ENCODE measurements at regions not wholly inside any gene's neighbourhood (a gene's known extent, or its start where the extent isn't known, plus 50 kb on each side); places are given as distances from the start of the nearest gene placed in this dataset.

GRCh38 chr12:30151831-30152230 is 368.1 kb upstream of the TMTC1 start:
- DNase-seq (ENCODE audit: low spot score): no peak

DNA sequence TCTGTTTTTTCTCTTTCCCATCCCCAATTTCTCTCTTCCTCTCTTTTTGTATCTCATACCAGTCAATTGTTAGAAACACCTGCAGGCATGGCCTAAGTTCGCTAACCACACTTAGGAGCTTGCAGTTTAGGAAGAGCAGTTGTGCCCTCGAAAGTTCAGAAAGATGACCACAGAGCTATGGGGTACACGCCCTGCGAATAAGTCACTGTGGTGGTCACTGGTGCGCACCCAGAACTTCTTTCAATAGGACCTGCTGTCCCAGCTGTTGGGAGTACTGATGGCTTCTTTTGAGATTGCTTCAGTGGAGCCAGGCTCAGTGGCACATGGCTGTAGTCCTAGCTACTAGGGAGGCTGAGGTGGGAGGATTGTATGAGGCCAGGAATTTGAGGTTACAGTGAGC is 362.8 kb upstream of the TMTC1 start:
- no peak for DNase-seq (ENCODE audit: low spot score)

- no peak for DNase-seq (ENCODE audit: low spot score)
Measured at GRCh38 chr12:30145684-30146032, 361.9 kb upstream of the TMTC1 start.

DNA sequence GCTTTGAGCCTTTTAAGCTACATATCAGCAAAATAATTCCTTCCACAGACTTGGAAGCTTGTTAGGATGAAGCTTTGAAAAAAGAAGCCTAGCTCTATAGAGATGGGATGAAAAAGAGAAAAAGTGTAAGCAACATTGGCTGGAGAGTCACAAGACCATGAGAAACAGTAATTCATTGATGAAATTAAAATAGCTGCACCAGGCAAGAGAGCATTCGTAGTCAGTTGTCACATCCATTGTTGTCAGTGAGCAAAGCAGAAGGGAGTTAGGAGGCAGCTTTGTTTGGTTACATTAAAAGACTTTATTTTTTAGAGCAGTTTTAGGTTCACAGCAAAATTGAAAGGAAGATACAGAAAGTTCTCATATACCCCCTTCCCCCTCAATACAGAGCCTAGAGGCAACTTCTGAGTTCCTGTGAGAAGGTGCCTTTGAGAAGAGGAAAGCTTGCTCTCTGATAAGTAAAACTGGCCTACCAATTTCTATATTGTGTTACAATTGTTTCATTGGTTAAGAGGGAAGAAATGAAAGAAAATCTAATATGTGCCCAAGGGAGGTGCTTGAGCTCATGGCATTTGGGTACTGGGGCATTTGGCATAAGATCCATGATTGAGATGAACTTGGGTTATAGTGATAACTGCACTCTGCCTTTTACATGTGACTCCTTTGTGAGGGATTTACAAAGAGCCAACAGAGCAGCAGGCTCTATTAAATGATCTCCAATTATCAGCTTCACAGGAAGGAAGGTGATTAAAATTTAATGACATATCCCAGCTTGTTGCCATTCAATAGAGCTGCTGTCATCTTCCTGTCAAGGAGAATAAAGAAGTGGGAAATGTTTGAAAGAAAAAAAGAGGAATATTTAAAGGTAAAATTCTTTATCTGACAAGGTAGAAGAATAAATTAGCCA is 361.3 kb upstream of the TMTC1 start:
- no peak for DNase-seq (ENCODE audit: low spot score)

DNA sequence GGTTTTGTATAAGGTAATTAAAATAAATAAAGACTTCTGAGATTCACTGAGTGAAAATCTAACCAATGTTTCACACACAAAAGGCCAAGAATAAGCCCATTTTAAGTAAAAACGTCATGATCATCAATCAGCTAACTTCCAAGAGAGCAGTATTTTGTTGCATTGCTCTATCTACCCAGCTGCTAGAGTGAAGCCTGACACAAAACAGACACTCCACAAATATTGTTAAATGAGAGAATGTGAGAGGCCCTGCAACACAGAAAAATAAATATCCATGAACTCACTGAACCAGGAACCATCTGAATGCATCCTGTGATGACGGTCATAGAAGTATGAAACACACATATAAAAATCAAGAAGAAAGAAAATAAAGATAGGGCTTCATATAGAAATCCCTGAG is 358.6 kb upstream of the TMTC1 start:
- DNase-seq (ENCODE audit: low spot score): no peak

- no peak for DNase-seq (ENCODE audit: low spot score)
Measured at GRCh38 chr12:30138483-30138882, 354.7 kb upstream of the TMTC1 start.

GRCh38 chr12:30136696-30137095 is 353.0 kb upstream of the TMTC1 start:
- DNase-seq (ENCODE audit: low spot score): no peak

GRCh38 chr12:30135776-30136175 is 352.0 kb upstream of the TMTC1 start:
- DNase-seq (ENCODE audit: low spot score): no peak

DNA sequence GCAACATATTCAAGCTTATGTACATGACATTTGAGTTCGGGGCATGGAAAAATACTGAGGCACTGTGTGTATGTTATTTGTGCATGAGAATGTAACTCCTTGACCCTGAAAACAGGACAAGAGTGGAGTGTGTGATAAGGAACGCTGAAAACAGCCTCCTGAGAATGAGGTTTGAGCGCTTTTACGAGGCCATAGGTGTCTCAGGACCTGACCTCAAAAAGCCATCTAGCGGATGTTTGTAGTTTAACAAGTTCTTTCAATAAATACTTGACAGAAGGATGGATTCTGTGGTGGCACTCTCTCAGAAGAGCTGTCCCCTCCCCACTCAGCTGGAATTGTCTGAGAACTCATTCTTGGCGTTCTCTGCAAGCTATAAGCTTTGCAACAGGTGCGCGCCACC is 350.5 kb upstream of the TMTC1 start:
- no peak for DNase-seq (ENCODE audit: low spot score)

GRCh38 chr12:30126944-30127343 is 343.2 kb upstream of the TMTC1 start:
- no peak for DNase-seq (ENCODE audit: low spot score)

GRCh38 chr12:30120522-30120921 is 336.8 kb upstream of the TMTC1 start:
- no peak for DNase-seq (ENCODE audit: low spot score)

DNA sequence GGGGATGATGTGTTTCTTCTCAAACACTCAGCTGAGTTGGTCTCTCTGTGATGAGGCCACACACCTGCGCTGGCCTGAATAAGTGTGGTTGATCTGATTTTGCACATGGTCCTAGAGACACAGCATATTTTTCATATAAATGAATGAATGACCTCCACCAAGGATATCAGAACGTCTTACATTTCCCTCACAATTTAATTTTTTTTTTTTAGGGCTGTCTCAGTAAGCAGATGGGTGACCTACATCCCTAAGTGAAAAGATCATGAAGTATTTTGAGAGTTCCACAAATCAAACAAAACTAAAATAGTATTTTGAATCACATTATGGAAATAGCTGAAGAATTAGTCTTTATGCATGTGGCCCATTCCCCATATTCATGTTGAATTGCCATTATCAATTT is 333.7 kb upstream of the TMTC1 start:
- no peak for DNase-seq (ENCODE audit: low spot score)

DNA sequence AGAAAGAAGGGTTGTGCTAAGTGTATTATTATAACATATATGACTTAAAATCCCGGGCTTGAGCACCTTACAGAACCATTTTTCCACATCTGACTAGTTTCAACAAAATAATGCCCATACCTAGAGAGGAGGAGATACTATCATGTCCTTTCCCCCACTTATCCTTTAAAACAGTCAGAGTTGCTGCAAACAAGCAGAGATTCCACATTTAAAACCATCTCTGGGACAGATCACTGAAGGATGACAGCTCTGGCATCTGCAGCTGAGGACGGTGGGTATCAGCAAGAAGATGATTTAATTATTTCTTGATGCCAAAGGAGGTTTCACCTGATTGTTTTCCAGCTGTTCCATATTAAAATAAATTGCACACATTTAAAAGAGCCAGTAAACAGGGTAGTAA is 328.0 kb upstream of the TMTC1 start:
- no peak for DNase-seq (ENCODE audit: low spot score)

GRCh38 chr12:30110958-30111586 is 327.3 kb upstream of the TMTC1 start:
- no peak for DNase-seq (ENCODE audit: low spot score)

DNA sequence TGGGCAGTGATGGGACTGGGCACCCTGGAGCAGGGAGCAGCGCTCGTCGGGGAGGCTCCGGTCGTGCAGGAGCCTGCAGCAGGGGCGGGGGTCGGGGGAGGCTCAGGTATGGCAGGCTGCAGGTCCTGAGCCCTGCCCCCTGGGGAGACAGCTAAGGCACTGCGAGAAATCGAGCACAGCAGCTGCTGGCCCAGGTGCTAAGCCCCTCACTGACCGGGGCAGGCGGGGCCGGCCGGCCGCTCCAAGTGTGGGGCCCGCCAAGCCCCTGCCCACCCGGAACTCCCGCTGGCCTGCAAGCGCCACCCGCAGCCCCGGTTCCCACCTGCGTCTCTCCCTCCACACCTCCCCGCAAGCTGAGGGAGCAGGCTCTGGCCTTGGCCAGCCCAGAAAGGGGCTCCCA is 326.8 kb upstream of the TMTC1 start:
- DNase-seq (ENCODE audit: low spot score): no peak

GRCh38 chr12:30108666-30109065 is 324.9 kb upstream of the TMTC1 start:
- no peak for DNase-seq (ENCODE audit: low spot score)

DNA sequence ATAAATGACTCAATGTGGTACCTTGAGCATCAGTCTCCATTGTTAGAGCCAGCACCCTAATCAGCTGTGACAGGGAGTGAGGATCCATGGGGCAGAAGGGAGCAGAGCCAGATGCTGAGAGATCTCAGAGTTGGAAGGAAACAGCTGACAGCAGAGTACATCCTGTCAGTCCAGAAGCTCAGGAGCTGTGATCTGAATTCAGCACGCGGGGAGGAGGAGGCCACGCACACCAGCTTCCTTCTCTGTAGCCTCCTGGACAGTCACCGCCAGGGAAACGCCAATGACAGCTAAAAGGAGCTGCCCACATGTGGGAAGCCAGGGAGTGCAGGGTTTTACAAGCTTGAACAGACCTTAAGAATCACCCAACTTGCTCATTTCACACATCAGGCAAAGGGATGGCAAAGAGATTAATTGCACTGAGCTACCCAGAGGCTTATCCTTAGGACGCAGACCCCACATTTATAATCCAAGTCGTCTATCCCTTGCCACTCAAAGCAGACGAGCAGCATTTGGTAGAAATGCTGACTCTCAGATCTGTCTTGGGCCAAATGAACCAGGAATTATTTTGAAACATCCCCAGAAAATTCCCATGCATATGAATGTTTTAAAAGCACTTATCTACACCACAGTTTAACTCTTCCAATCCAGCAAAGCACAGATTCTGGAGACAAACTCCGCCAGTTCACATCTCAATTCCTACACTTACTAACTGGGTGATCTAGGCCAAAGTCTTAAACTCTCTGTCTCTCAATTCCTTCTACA is 322.6 kb upstream of the TMTC1 start:
- no peak for DNase-seq (ENCODE audit: low spot score)

DNA sequence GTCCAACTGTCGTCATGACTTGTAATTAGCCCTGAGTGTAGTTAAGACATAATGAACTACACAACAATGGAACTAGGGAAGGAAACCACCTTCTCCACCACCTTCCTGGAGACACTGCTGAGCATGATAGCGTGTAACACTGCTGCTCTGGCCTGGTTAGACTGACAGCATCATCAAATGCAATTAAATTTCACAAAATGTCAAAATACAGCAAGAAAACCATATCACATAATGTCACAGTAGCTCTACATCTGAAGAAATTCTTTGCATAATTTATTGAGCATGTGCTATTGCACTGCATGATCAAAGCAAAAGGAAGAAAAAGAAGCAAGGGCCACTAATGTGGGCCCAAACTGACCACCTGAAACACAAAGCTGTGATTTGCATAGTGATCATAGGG is 321.8 kb upstream of the TMTC1 start:
- DNase-seq (ENCODE audit: low spot score): no peak

DNA sequence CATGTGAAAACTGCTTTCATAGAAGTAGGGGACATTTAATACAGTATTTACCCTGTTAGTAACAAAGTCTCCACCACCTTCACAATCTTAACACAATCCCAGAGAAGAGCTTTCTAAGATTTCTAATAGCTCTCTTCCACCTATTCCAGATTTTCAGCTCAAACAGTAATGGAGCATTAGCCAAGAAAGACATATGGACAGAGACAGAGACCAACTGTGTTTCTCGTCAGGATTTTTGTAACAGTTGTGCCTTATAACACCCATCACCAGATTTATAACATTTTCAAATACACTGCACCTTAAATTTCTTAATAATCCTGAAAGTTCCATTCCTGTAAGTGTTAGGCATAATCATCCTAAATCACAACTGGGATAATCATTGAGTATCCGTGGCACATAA is 321.2 kb upstream of the TMTC1 start:
- DNase-seq (ENCODE audit: low spot score): no peak

- DNase-seq (ENCODE audit: low spot score): no peak
Measured at GRCh38 chr12:30100741-30101140, 317.0 kb upstream of the TMTC1 start.

DNA sequence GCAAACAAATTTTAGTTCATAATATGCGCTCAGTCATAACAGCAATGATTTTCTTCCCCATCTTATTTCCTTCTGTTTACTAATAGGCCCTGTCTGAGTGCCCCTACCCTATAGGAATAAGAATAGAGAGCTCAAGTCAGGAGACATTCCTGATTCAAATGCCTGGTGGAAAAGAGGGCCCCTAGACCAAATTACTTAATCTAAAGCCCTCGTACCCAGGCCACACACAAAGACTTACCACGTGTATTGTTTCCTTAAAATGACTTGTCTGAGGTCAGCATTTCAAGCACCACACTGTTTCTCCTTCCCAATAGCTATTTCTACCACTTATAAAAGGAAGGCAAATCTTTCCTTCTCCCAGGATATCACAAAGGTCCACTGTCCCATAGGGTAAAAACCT is 314.9 kb upstream of the TMTC1 start:
- DNase-seq (ENCODE audit: low spot score): no peak

DNA sequence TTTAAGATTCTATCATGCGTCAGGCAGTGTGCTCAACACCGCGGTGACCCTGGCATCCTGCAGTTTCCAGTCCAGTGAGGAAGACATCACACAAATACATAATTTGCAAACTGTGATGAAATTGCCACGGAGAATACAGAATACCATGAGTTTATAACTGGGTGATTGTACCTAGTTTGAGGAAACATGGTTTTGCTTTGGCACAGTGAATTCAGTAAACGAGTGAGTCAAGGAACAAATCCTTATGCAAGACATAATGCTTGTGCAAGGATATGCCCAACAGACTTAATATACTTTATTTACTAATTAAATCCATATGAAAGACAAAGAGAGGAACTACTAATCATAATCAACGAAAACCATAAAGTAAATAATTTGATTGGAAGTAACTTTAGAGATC is 311.8 kb upstream of the TMTC1 start:
- DNase-seq (ENCODE audit: low spot score): no peak

DNA sequence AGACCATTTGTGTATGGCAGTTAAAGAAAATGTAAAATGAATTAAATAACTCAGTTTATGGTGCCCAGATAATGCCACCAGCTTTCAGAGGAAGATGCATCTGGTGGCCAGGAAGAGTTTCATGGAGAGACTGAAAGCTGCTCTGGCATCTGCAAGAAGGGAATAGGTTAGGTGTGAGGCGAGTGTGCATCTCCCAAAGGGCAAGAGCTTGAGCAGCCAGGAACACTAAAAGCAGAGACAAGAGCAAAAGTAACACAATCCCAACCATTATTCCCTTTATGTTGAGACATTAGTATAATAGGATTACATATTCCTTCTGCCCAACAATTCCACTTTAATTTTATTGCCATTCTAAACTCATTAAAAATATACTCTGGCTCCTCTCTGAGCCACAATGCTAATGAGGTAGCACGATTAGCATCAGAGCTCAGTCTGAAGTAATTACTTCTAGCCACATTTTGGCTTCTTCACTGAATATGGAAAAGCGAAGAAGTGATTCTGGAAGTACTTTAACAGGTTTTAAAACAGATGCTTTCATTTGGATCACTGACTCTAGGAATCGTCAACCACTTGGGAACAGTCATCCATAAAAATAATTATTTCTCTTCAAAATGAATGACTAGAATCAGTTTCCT is 309.4 kb upstream of the TMTC1 start:
- no peak for DNase-seq (ENCODE audit: low spot score)

Measured in AG20443 (cell line).